ENCODE measurements at regions not wholly inside any gene's neighbourhood (a gene's known extent, or its start where the extent isn't known, plus 50 kb on each side); places are given as distances from the start of the nearest gene placed in this dataset.
"Not testable (repeated sequence)": the region's sequence is repeated elsewhere in the genome, so short reads cannot be mapped to it uniquely, and the experiment has no call there.

- WGBS (ENCODE audit: insufficient coverage): no CpG with 5 or more reads among the region's 2 CpGs
- no peaks in the 10 kb centered on the region for H3K36me3 ChIP-seq (ENCODE audit: control insufficient read depth, insufficient read depth, low read length)
These were observed 263.4 kb downstream of the DEPDC1B start for GRCh38 chr5:60436518-60436917.

GRCh38 chr5:60435808-60436207 lies 264.2 kb downstream of the DEPDC1B start:
- no peak overlapping the region for H3K4me3 ChIP-seq (ENCODE audit: low read depth, low read length)
- H3K4me1 ChIP-seq (ENCODE audit: control insufficient read depth, insufficient read depth, low read length): no peaks in the 10 kb centered on the region
- H3K27me3 ChIP-seq (ENCODE audit: control insufficient read depth, insufficient read depth, low read length): no peaks in the 10 kb centered on the region
- no peak overlapping the region for H3K27ac ChIP-seq (ENCODE audit: low read depth, low read length)
- no peaks in the 10 kb centered on the region for H3K36me3 ChIP-seq (ENCODE audit: control insufficient read depth, insufficient read depth, low read length)
- no peak for DNase-seq (ENCODE audit: low read depth in 4 of 6, low spot score in 6 of 6)
- no peaks in the 10 kb centered on the region for H3K9me3 ChIP-seq (ENCODE audit: control insufficient read depth, insufficient read depth, low read length)

More at GRCh38 chr5:60436518-60436917, 263.4 kb downstream of the DEPDC1B start:
- no peak for DNase-seq (ENCODE audit: low read depth in 4 of 6, low spot score in 6 of 6)
- Histone ChIP-seq H3K27me3 (ENCODE audit: control insufficient read depth, insufficient read depth, low read length) (no peaks in the 10 kb centered on the region), H3K4me3 (ENCODE audit: low read depth, low read length) (no peak overlapping the region), H3K27ac (ENCODE audit: low read depth, low read length) (no peak overlapping the region), H3K9me3 (ENCODE audit: control insufficient read depth, insufficient read depth, low read length) (no peaks in the 10 kb centered on the region), H3K4me1 (ENCODE audit: control insufficient read depth, insufficient read depth, low read length) (no peaks in the 10 kb centered on the region)

GRCh38 chr5:60426189-60426588 lies 273.8 kb downstream of the DEPDC1B start:
- H3K9me3 ChIP-seq (ENCODE audit: control insufficient read depth, insufficient read depth, low read length); H3K4me3 ChIP-seq (ENCODE audit: low read depth, low read length); H3K27me3 ChIP-seq (ENCODE audit: control insufficient read depth, insufficient read depth, low read length); H3K36me3 ChIP-seq (ENCODE audit: control insufficient read depth, insufficient read depth, low read length); H3K27ac ChIP-seq (ENCODE audit: low read depth, low read length); DNase-seq (ENCODE audit: low read depth in 4 of 6, low spot score in 6 of 6); H3K4me1 ChIP-seq (ENCODE audit: control insufficient read depth, insufficient read depth, low read length): not testable (repeated sequence)
- WGBS (ENCODE audit: insufficient coverage): 100% methylated on average over 1 of the region's 3 CpGs

GRCh38 chr5:60420773-60421172 lies 279.2 kb downstream of the DEPDC1B start:
- H3K4me3 ChIP-seq (ENCODE audit: low read depth, low read length); H3K36me3 ChIP-seq (ENCODE audit: control insufficient read depth, insufficient read depth, low read length); H3K9me3 ChIP-seq (ENCODE audit: control insufficient read depth, insufficient read depth, low read length); H3K27me3 ChIP-seq (ENCODE audit: control insufficient read depth, insufficient read depth, low read length); H3K27ac ChIP-seq (ENCODE audit: low read depth, low read length); DNase-seq (ENCODE audit: low read depth in 4 of 6, low spot score in 6 of 6); H3K4me1 ChIP-seq (ENCODE audit: control insufficient read depth, insufficient read depth, low read length): not testable (repeated sequence)
- no CpG with 5 or more reads among the region's 3 CpGs for WGBS (ENCODE audit: insufficient coverage)

GRCh38 chr5:60417500-60418181 lies 282.3 kb downstream of the DEPDC1B start:
- Histone ChIP-seq H3K9me3 (ENCODE audit: control insufficient read depth, insufficient read depth, low read length) (no peaks in the 10 kb centered on the region), H3K36me3 (ENCODE audit: control insufficient read depth, insufficient read depth, low read length) (no peaks in the 10 kb centered on the region), H3K4me3 (ENCODE audit: low read depth, low read length) (no peak overlapping the region), H3K27me3 (ENCODE audit: control insufficient read depth, insufficient read depth, low read length) (no peaks in the 10 kb centered on the region), H3K4me1 (ENCODE audit: control insufficient read depth, insufficient read depth, low read length) (no peaks in the 10 kb centered on the region), H3K27ac (ENCODE audit: low read depth, low read length) (no peak overlapping the region)
- no peak for DNase-seq (ENCODE audit: low read depth in 4 of 6, low spot score in 6 of 6)
- WGBS (ENCODE audit: insufficient coverage): no CpG with 5 or more reads among the region's 3 CpGs

- 94% methylated on average over 17 of the region's 23 CpGs for WGBS (ENCODE audit: insufficient coverage)
- Histone ChIP-seq H3K4me1 (ENCODE audit: control insufficient read depth, insufficient read depth, low read length) (no peaks in the 10 kb centered on the region), H3K36me3 (ENCODE audit: control insufficient read depth, insufficient read depth, low read length) (no peaks in the 10 kb centered on the region), H3K4me3 (ENCODE audit: low read depth, low read length) (no peak overlapping the region), H3K27me3 (ENCODE audit: control insufficient read depth, insufficient read depth, low read length) (no peaks in the 10 kb centered on the region), H3K27ac (ENCODE audit: low read depth, low read length) (no peak overlapping the region), H3K9me3 (ENCODE audit: control insufficient read depth, insufficient read depth, low read length) (no peaks in the 10 kb centered on the region)
- DNase-seq (ENCODE audit: low read depth in 4 of 6, low spot score in 6 of 6): no peak
These were observed 284.5 kb downstream of the DEPDC1B start for GRCh38 chr5:60415443-60415842.

GRCh38 chr5:60410427-60410826 lies 289.5 kb downstream of the DEPDC1B start:
- Histone ChIP-seq H3K27me3 (ENCODE audit: control insufficient read depth, insufficient read depth, low read length) (no peaks in the 10 kb centered on the region), H3K27ac (ENCODE audit: low read depth, low read length) (no peak overlapping the region), H3K36me3 (ENCODE audit: control insufficient read depth, insufficient read depth, low read length) (no peaks in the 10 kb centered on the region), H3K4me3 (ENCODE audit: low read depth, low read length) (no peak overlapping the region), H3K9me3 (ENCODE audit: control insufficient read depth, insufficient read depth, low read length) (no peaks in the 10 kb centered on the region), H3K4me1 (ENCODE audit: control insufficient read depth, insufficient read depth, low read length) (no peaks in the 10 kb centered on the region)
- WGBS (ENCODE audit: insufficient coverage): 100% methylated on average over 1 of the region's 1 CpG
- DNase-seq (ENCODE audit: low read depth in 4 of 6, low spot score in 6 of 6): no peak

DNA sequence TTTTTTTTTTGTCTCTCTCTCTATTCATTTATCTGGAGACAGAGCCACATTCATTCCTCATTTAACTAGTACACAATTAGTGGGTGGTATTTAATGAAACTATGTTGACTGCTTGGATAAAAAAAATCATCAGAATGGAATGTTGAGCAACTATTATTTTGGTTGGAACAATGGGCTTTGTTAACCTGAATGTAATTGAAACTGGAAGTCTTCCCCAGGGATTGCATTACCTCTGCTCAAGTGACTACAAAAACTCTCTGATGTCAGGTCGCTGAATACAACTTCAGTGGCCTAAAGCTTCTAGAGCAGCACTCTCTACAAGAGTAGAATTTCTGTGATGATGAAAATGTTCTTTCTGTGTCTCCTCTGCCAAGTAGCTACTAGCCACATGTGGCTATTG lies 295.8 kb downstream of the DEPDC1B start:
- H3K27ac ChIP-seq (ENCODE audit: low read depth, low read length): no peak overlapping the region
- no peak overlapping the region for H3K4me3 ChIP-seq (ENCODE audit: low read depth, low read length)
- no peaks in the 10 kb centered on the region for H3K36me3 ChIP-seq (ENCODE audit: control insufficient read depth, insufficient read depth, low read length)
- H3K27me3 ChIP-seq (ENCODE audit: control insufficient read depth, insufficient read depth, low read length): no peaks in the 10 kb centered on the region
- no CpG with 5 or more reads among the region's 1 CpG for WGBS (ENCODE audit: insufficient coverage)
- no peaks in the 10 kb centered on the region for H3K9me3 ChIP-seq (ENCODE audit: control insufficient read depth, insufficient read depth, low read length)
- DNase-seq (ENCODE audit: low read depth in 4 of 6, low spot score in 6 of 6): no peak
- H3K4me1 ChIP-seq (ENCODE audit: control insufficient read depth, insufficient read depth, low read length): no peaks in the 10 kb centered on the region

DNA sequence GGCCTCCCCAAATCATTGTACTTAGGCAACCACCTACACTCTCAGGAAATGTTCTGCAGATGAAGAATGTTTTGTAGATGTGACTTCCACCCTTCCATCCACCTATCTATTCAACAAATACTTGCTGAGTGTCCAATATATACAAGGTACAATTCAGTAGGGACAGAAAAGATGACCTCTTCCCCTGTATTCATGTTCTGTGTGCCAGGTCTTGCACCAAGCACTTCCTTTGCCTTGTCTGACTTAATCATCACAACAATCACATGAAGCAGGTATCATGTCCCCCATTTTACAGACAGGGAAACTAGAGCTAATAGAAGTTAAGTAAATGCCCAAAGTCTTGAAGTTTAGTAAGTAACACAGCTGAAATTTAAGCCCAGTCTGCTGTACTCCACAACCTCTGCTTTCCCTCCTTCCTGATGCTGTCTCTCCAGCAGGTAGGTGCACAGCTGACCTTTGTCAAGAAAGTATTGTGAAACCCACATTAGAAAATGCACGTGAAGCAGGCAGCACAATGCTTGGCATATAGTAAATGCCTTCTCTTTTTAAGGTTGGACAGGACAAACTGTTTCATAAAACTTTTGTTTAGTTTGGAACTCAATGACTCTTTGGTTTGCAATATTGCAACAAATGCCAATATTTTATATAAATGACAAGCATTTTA lies 296.5 kb downstream of the DEPDC1B start:
- WGBS (ENCODE audit: insufficient coverage): no CpG with 5 or more reads among the region's 1 CpG
- Histone ChIP-seq H3K27ac (ENCODE audit: low read depth, low read length) (no peak overlapping the region), H3K36me3 (ENCODE audit: control insufficient read depth, insufficient read depth, low read length) (no peaks in the 10 kb centered on the region), H3K27me3 (ENCODE audit: control insufficient read depth, insufficient read depth, low read length) (no peaks in the 10 kb centered on the region), H3K4me1 (ENCODE audit: control insufficient read depth, insufficient read depth, low read length) (no peaks in the 10 kb centered on the region), H3K4me3 (ENCODE audit: low read depth, low read length) (no peak overlapping the region), H3K9me3 (ENCODE audit: control insufficient read depth, insufficient read depth, low read length) (no peaks in the 10 kb centered on the region)
- DNase-seq (ENCODE audit: low read depth in 4 of 6, low spot score in 6 of 6): no peak

GRCh38 chr5:60402161-60402785 lies 297.7 kb downstream of the DEPDC1B start:
- Histone ChIP-seq H3K27me3 (ENCODE audit: control insufficient read depth, insufficient read depth, low read length) (no peaks in the 10 kb centered on the region), H3K4me1 (ENCODE audit: control insufficient read depth, insufficient read depth, low read length) (no peaks in the 10 kb centered on the region), H3K4me3 (ENCODE audit: low read depth, low read length) (no peak overlapping the region), H3K36me3 (ENCODE audit: control insufficient read depth, insufficient read depth, low read length) (no peaks in the 10 kb centered on the region), H3K9me3 (ENCODE audit: control insufficient read depth, insufficient read depth, low read length) (no peaks in the 10 kb centered on the region), H3K27ac (ENCODE audit: low read depth, low read length) (no peak overlapping the region)
- no peak for DNase-seq (ENCODE audit: low read depth in 4 of 6, low spot score in 6 of 6)
- WGBS (ENCODE audit: insufficient coverage): 100% methylated on average over 5 of the region's 8 CpGs
